HG03457 (cell line): ENCODE measurements at regions not wholly inside any gene's neighbourhood (a gene's known extent, or its start where the extent isn't known, plus 50 kb on each side); places are given as distances from the start of the nearest gene placed in this dataset.

Source experiments
- ATAC-seq: cut with Tn5 transposase; IDR thresholded peaks from one replicate; pipeline ENCODE4 v1.9.1; 2021; ENCODE audit warnings: moderate number of reproducible peaks; ENCODE audit not compliant: unreplicated experiment

- no peak for ATAC-seq
Measured at GRCh38 chr9:119844431-119844830, 475.2 kb upstream of the BRINP1 start.

DNA sequence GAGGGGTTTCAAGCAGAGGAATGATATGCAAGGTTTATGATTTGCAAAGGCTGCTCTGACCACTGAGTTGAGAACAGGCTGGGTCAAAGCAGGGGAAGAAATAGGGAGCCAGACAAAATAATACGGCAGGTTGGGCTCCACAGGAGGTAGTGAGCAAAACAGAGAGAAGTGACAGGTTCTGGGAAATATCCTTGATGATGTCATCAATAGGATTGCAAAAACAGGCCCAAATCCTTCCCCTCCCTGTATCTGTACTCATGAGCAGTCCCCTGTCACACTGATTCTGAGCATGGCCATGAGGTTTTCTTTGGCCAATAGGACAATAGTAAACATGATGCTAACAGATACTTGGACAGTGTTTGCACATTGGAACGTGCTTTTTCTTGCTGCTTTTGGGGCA lies 471.8 kb upstream of the BRINP1 start:
- no peak for ATAC-seq

DNA sequence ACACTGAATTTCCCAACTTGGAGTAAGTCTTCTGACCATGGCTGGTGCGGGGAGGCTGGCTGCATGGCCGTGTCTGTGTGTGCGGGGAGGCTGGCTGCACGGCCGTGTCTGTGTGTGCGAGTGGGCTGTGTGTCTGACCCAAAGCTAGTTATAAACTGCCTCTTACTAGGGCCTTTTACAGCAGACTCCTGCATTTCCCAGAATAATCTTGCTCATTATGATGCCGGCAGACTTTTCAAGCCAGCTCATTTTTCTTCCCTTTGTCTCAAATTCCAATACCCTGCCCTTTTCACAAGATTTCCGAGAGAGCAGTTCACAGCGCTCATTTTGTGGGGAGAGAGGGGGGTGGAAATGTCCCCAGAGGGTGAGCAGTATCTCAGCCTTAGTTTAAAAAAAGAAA lies 470.7 kb upstream of the BRINP1 start:
- ATAC-seq = no peak

DNA sequence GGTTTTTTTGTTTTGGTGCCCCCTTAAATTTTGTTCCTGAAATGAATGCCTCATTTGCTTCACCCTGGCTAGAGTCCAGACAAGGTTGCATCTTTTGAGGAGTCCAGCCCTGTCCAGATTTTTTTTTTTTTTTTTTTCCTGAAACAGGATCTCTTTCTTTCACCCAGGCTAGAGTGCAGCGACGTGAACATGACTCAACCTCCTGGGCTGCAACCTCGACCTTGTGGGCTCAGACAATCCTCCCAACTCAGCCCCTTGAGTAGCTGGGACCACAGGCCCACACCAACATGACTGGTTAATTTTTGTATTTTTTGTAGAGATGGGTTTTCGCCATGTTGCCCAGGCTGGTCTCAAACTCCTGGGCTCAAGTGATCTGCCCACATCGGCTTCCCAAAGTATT lies 469.0 kb upstream of the BRINP1 start:
- ATAC-seq = no peak

GRCh38 chr9:119836036-119836435 lies 466.8 kb upstream of the BRINP1 start:
- no peak for ATAC-seq

DNA sequence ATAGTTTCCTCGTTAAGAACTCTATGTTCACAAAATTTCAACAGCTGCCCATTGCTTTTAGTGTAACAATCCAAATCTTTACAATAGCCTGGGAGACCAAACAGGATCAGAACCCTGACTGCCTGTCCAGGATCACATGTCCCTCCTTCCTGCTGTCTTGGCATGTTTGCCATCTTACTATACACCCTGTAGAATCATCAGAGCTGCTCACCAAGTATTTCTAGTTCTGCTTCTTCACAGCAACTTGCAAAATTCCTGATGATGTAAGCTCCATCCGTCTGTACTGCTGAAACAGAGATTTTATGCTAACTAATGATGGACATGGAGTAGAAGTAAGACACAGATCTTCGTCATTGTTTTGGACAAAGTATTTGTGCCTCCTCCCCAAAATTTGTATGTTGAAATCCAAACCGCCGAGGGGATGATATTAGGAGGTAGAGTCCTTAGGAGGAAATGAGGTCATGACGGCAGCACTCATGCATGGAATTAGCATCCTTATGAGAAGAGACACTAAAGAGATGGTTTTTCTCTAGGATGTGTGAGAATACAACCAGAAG lies 464.9 kb upstream of the BRINP1 start:
- no peak for ATAC-seq

- no peak for ATAC-seq
Measured at GRCh38 chr9:119831309-119831708, 462.1 kb upstream of the BRINP1 start.

- no peak for ATAC-seq
Measured at GRCh38 chr9:119829748-119830147, 460.5 kb upstream of the BRINP1 start.

GRCh38 chr9:119829186-119829585 lies 460.0 kb upstream of the BRINP1 start:
- ATAC-seq = no peak

DNA sequence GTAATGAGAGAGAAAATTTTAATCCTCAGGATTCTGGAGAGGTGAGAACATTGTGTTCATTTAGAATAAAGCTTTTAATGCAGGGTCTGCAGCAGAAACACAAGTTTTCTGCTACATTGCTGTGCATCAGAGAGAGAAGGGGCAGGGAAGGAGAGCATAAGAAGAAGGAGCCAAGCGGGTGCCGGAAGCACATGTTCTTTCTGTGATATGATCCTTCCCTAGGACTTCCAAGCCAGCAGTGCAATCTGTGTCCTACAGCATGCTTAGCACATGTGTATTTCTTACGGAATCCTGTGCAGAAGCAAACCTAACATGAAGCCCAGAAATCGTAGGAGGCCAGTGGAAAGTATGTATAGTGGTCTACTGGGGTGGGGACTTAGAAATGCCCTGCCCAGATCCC lies 458.3 kb upstream of the BRINP1 start:
- no peak for ATAC-seq

DNA sequence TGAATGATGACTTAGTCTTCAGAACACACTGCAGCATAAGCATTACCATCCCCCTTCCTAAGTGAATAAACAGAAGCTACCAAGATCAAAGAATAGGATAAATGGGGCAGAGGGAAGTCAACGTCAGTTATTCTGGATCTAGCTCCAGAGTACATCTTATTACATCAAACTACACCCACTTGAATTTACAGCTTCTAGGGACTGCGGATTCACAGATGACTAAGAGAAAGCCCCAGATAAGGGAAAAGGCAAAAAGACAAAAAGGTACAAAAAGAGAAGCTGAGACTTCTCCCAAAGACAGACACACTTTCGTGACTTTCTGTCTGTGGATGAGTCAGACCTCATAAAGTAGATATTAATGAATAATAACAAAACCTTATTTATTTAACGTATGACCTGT lies 457.9 kb upstream of the BRINP1 start:
- no peak for ATAC-seq

GRCh38 chr9:119818726-119819435 lies 449.6 kb upstream of the BRINP1 start:
- no peak for ATAC-seq

- ATAC-seq = no peak
Measured at GRCh38 chr9:119810645-119811429, 441.6 kb upstream of the BRINP1 start.

DNA sequence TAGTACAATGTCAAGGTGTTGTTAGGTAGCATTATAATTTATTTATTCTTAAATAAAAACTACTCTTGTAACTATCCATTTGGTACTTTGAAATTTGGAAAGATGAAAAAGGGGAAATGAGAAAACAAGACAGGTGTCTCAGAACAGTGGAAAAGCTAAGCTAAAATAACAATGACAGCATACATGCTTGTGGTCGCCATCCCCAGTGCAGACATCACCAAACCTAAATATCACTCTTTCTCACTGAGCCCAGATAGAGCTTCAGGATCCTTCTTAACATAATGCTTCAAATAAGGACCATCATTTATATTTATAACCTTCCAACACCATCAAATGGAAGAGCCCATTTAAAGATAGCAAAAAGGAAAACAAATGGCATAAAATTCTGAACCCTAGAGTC lies 434.4 kb upstream of the BRINP1 start:
- ATAC-seq = no peak

- no peak for ATAC-seq
Measured at GRCh38 chr9:119802621-119803020, 433.4 kb upstream of the BRINP1 start.

DNA sequence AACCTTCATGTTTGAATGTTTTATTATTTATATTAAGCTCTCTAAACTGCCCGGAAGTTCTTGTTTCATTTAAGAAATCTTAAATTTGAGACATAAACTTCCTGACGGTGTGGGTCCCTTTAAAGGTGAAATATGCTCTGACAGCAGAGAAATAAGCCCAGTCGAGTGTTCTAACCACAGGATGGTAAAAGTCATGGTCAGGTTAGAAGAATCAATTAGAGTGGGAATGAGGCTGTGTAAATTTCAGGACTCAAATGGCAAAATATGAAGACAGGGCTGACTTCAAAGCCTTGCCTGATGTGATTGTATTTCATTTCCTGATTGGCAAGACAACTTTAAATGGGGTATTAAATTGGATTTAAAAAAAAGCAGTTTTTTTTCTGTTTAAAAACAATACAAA lies 432.9 kb upstream of the BRINP1 start:
- ATAC-seq = no peak

DNA sequence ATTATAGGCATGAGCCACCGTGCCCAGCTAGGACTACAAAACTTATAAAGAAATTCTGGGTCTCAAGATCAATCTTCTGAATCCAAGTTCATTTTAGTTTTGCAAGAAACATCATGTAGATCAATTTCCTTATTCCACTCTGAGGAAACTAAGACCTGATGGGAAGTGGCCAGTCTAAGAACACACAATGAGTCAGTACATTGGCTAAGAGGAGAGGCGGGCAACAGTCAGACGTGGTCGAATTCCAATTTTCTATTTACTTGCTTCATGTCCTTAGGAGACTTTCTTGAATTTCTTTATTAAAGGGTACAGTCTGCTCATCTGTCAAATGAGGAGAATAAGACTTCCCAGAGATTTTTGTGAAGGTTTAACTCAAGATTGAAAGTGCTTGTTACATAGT lies 432.1 kb upstream of the BRINP1 start:
- ATAC-seq = no peak

- ATAC-seq = no peak
Measured at GRCh38 chr9:119795395-119795794, 426.2 kb upstream of the BRINP1 start.

GRCh38 chr9:119794836-119795235 lies 425.6 kb upstream of the BRINP1 start:
- no peak for ATAC-seq

- no peak for ATAC-seq
Measured at GRCh38 chr9:119793218-119793617, 424.0 kb upstream of the BRINP1 start.

DNA sequence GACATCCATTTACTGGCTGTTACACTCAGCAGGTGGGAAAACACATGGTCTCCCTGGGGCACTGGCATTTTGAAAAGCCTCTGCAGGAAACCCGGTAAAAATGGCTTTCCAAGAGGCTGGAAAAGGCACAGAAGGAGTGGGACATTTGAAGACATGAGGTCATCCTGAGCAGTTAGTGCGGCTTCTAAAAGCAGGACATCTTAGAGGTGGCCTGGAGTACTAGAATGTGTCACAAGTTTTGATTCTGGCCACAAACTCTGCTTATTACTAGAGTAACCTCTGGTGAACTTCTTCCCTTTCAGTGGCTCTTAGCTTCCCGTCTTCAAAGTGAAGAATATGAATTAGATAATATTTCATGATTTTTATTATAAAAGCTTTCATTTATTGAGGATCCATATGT lies 423.0 kb upstream of the BRINP1 start:
- ATAC-seq = no peak

DNA sequence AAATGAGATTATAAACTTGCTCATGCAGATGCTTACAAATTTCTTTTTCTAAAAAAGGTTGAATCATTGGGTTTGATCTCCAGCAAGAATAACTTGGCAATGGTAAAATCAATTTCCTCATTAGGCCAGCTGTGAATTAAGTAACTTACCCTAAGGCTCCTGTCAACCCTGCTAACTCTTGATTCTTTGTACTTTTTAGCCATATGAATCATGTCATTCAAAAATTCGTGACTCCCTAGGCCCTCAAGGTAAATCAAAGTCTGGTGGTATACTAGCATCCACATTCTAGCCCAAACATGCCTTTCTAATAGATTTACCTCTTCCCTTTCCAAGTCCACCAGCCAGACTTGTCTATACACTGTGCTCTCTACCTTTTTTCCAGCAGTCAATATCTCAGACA lies 420.8 kb upstream of the BRINP1 start:
- ATAC-seq = no peak
